ENCODE measurements at regions not wholly inside any gene's neighbourhood (a gene's known extent, or its start where the extent isn't known, plus 50 kb on each side); places are given as distances from the start of the nearest gene placed in this dataset.
A peak's percentile ranks its signal among the peaks of the same experiment; 100 is the strongest.

DNA sequence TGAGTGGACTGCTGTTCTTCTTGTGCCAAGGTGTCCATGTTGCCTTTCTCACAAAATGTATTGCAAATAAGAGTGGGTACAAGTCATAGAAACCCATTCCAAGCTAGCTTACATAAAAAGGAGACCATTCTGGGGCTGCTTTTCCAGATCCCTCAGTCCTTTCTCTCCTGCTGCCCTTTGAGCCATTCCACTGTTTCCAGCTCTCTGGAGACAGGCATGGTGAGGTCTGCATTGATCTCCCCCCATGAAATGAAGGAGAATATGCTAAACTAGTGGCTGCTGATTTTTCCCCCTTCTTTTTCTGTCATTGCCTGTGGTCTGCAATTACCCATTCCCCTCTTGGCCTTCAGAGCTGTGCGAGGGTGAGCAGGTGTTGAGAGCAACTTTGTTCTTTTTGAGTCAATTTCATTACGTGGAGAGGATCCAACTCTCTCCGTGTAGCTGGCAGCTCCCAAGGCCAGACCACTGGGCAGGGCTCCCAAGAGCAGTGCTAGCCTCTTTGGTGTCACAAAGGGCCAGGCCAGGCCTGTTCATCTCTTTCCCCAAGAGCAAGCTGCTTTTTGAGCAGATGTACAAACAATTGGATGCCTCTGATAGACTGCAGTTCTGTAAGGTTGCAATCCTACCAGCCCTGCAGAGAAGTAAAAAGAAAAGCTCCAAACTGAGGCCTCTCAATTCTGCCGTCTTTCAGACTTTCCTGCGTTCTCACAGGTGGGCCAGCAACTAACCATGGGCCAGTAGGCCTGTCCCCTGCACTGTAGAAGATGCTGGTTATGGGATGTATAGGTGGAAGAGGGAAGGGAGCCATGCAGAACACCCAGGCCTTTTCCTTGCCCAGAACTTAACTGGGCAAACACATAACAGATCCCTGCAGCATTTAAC, 96.1 kb upstream of the ARMC2 start:
- Histone ChIP-seq H3K4me3 (no peak overlapping the region), H3K36me3 (no peaks in the 10 kb centered on the region), H3K4me1 (peaks cover 12% of the 10 kb centered on the region), H3K27ac (no peak overlapping the region), H3K27me3 (no peaks in the 10 kb centered on the region), H3K9ac (no peak overlapping the region), H3K9me3 (no peaks in the 10 kb centered on the region), H4K20me1 (no peaks in the 10 kb centered on the region), H3K4me2 (no peak overlapping the region)
- no peak for TF ChIP-seq Cebpa-rat (IDR thresholded peaks at IDR 0.05)

DNA sequence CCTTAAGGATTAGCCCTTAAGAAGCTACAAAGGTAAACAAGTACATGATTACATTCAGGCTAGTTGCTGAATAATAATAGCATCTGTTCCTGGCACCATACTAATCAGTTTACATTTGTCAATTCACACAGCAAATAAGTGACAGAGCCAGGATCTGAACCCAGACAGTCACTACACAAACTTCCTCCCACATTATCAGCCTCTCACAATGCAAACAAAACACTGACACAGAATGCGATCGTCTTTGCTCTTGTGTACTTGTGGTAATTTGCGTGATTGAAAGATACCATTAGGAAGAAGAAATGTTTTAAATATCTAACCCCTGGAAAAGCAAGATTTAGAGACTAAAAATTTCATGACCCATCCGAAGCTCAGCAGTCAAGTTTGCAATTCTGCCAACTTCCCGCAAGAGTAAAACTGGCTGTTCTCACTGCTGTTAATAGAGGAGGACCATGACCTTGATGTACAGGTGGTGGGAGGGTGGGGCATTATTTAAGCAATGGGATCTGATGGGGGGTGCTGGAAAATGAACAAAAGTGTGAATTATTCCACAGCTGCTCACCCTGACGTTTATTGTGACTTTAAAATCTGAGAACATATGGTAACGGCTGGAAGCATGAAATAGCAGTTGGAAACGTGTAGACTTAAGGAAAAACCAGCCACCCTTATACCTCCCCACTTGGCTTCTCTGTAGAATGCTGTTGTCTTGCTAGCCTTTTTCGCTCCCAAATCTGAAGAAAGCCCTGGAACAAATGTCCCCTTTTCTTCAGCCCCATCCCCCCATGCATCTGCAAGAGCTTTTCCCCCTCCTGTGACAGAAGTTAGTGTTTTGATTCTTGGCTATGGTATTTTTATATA, 95.3 kb upstream of the ARMC2 start:
- Histone ChIP-seq H3K9me3 (no peaks in the 10 kb centered on the region), H3K4me3 (no peak overlapping the region), H3K27ac (no peak overlapping the region), H3K9ac (no peak overlapping the region), H3K36me3 (no peaks in the 10 kb centered on the region), H3K27me3 (no peaks in the 10 kb centered on the region), H3K4me2 (no peak overlapping the region), H4K20me1 (no peaks in the 10 kb centered on the region), H3K4me1 (peaks cover 12% of the 10 kb centered on the region)
- no peak for TF ChIP-seq Cebpa-rat (IDR thresholded peaks at IDR 0.05)

DNA sequence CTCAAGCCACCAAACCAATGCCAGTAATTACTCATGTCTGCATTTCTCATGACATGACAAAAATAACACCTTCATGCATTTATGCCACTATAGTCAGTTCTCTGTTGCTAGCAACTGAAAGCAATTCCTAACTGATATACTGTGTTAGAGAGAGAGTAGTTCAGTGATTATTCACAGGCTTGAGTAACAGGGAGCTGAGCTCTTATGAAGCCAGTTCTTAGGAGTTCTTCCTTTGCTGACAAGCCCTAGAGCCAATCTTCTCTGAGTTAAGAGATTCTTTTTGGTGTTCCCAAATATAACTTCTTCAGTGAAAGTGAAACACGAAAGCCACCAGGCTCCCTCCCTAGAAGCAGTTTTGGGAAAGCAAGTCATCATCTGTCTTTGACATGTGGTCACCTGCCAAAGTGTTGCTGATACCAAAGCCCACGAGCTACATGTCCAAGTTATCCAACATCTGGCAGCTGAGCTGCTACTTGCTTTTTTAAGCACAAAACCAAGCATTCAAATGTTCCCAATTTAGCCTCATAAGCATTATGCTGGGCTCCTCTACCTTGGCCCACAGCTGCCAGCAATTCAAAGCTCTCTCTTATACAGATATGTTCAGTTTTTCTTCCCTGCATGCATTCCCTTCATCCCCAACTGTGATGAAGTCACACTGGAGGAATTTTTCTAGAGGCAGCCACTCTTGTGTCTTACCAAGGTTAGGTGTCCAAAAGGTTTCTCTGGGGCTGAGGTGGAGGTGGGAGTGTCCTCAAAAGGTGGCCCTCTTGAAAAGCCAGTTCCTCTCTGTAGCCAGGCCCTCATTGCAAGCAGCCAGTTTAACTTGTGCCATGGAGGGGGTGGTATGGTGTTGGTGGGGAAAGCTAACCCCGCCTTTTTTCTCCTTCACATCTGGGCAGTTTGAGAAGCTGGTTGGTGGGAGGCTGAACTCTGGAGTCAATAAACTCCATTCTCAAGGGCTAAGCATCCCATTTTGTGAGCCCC, 92.7 kb upstream of the ARMC2 start:
- no peak for TF ChIP-seq Cebpa-rat (IDR thresholded peaks at IDR 0.05)
- H3K4me1 ChIP-seq: peaks cover 12% of the 10 kb centered on the region
- no peaks in the 10 kb centered on the region for H3K9me3 ChIP-seq
- H4K20me1 ChIP-seq: no peaks in the 10 kb centered on the region
- no peak overlapping the region for H3K9ac ChIP-seq
- H3K4me3 ChIP-seq: no peak overlapping the region
- no peaks in the 10 kb centered on the region for H3K36me3 ChIP-seq
- H3K27me3 ChIP-seq: no peaks in the 10 kb centered on the region
- peak overlapping the region; percentile 49 for H3K4me2 ChIP-seq
- H3K27ac ChIP-seq: no peak overlapping the region

DNA sequence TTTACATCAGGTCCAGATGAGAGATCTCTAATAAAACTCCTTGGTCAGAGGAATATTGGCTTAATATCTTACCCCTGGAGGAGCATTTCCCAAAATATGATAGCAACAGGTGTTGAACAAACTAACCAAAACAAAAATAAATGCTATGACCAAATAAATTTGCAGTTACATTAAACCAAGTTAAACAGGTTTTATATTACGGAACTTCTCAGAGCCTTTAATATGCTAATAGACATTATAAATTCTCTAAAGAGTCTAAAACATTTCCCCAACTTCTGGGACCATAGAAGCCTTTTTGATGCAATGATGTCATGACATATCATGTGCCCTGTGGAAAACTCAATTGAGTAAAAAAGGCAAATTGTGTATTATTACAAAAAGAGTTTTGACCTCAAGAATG, 90.9 kb upstream of the ARMC2 start:
- H3K9ac ChIP-seq: no peak overlapping the region
- peaks cover 12% of the 10 kb centered on the region for H3K4me1 ChIP-seq
- H3K4me3 ChIP-seq: no peak overlapping the region
- no peak overlapping the region for H3K27ac ChIP-seq
- H4K20me1 ChIP-seq: no peaks in the 10 kb centered on the region
- no peak overlapping the region for H3K4me2 ChIP-seq
- H3K27me3 ChIP-seq: no peaks in the 10 kb centered on the region
- no peaks in the 10 kb centered on the region for H3K36me3 ChIP-seq
- no peak for TF ChIP-seq Cebpa-rat (IDR thresholded peaks at IDR 0.05)
- H3K9me3 ChIP-seq: no peaks in the 10 kb centered on the region

DNA sequence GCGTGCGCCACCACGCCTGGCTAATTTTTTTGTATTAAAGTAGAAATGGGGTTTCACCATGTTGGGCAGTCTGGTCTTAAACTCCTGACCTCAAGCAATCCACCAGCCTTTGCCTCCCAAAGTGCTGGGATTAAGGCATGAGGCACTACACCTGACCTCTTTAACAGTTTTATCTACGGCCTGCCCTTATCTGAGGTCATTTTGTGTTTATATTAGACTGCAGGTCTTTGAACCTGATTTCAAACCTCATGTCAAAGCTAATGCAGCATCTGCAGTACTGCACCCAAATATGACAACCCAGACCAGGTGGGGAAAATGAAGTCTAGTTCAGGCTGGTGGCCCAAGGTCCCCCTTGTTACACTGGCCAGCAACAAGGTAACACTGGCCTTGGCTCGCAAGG, 89.3 kb upstream of the ARMC2 start:
- H3K4me3 ChIP-seq: no peak overlapping the region
- H3K4me1 ChIP-seq: peaks cover 12% of the 10 kb centered on the region
- H3K27ac ChIP-seq: no peak overlapping the region
- H3K9ac ChIP-seq: no peak overlapping the region
- no peaks in the 10 kb centered on the region for H3K36me3 ChIP-seq
- no peak for TF ChIP-seq Cebpa-rat (IDR thresholded peaks at IDR 0.05)
- H3K4me2 ChIP-seq: no peak overlapping the region
- no peaks in the 10 kb centered on the region for H3K9me3 ChIP-seq
- H4K20me1 ChIP-seq: no peaks in the 10 kb centered on the region
- no peaks in the 10 kb centered on the region for H3K27me3 ChIP-seq

DNA sequence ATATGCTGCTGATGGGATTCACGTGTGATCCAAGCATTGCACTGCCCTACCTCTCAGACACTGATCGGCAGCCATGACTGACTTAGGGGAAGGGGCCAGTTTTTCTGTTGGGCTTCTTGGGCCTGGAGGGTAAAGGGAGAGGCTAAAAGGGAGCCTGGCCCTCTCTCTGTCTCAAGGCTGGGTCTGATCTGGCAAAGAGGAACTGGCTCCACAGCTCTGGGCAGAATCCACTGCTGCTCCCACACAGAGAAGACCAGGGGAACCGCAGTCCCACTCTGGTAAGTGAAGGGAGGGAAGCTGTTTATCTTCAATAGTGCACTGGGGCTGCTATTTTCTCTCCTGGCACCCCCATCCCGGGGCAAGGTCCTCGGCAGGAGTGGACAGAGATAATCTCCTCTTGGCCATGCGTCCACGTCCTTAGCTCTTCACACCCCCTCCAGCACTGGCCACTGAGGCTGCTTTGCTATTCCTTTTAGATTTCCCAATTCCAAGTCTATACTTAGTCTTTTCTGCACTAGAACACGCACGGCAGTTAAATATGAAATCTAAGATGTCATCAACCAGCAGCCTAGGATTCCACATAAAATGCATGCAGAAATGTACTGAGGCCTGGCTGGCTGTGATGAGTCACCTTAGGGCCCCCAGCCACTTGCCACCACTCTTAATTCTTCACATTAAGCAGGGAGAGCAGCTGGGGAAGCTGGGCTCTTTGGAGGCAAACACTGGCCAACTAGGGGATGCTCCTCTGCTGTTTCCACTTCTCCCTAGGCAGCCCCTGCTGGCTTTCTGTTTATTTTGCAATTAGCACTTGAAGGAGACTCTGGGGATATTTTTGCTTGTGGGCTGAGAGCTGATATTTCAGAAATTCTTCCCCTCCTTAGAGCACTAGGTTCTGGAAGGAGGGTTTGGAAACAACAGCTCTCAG, 87.8 kb upstream of the ARMC2 start:
- Histone ChIP-seq H3K4me3 (no peak overlapping the region), H3K27me3 (no peaks in the 10 kb centered on the region), H3K4me2 (no peak overlapping the region), H3K9ac (no peak overlapping the region), H3K4me1 (peaks cover 9% of the 10 kb centered on the region), H3K36me3 (no peaks in the 10 kb centered on the region), H3K9me3 (no peaks in the 10 kb centered on the region), H3K27ac (no peak overlapping the region), H4K20me1 (no peaks in the 10 kb centered on the region)
- TF ChIP-seq Cebpa-rat (IDR thresholded peaks at IDR 0.05): no peak

DNA sequence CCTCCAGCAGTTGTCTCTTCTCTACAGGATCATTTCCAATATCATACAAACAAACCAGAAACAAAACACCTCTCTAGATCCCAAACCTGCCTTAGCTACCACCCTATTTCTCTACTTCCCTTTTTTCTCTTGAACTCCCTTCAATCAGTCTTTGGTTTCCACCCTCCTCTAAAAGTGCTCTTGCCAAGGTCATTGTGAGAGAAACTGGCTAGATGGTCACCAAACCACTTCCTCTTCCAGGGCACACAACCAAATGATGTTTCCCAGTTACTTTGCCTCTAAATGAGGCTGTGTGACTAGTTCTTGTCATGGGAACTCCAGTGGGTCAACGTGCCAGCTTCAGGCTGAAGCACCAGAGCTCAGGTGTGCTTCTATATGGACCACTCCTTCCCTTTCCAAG, 85.8 kb upstream of the ARMC2 start:
- no peak for TF ChIP-seq Cebpa-rat (IDR thresholded peaks at IDR 0.05)
- Histone ChIP-seq H3K4me1 (no peaks in the 10 kb centered on the region), H4K20me1 (no peaks in the 10 kb centered on the region), H3K27me3 (no peaks in the 10 kb centered on the region), H3K36me3 (no peaks in the 10 kb centered on the region), H3K4me2 (no peak overlapping the region), H3K9me3 (no peaks in the 10 kb centered on the region), H3K9ac (no peak overlapping the region), H3K27ac (no peak overlapping the region), H3K4me3 (no peak overlapping the region)

DNA sequence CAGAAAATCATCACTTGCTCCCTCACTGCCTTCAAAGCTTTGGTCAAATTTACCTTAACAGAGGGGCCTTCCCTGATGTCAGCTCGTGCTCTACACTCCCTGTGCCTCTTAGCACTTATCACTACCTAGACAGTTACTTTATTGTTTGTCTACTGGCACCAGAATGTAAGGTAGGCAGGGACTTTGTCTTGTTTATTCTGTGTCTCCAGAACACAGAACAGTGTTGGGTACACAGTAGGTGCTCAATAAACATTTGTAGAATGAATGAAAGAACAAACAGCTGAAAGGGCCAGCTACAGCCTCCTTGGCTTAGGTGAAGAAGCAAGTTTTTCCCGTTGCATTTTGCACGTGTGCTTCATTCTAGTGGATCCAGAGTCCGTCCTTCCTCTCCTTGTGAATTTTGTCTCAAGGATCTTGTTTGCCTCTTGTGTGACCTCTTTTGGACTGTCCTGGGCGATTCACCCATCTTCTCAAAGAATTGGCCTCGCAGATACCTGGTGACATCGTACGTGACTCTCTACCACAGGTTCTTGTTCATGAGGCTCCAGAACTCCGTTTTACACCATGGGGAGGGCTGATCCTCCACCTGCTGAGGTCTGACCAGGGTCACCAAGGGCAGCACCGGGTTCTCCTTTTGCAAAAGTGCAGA, 84.2 kb upstream of the ARMC2 start:
- no peaks in the 10 kb centered on the region for H3K27me3 ChIP-seq
- H3K9ac ChIP-seq: no peak overlapping the region
- H3K9me3 ChIP-seq: no peaks in the 10 kb centered on the region
- no peak overlapping the region for H3K27ac ChIP-seq
- no peaks in the 10 kb centered on the region for H3K36me3 ChIP-seq
- no peaks in the 10 kb centered on the region for H3K4me1 ChIP-seq
- H3K4me3 ChIP-seq: no peak overlapping the region
- H4K20me1 ChIP-seq: no peaks in the 10 kb centered on the region
- H3K4me2 ChIP-seq: no peak overlapping the region
- TF ChIP-seq Cebpa-rat (IDR thresholded peaks at IDR 0.05): no peak
